Endothelial cell (in vitro differentiated cells): ENCODE measurements at regions not wholly inside any gene's neighbourhood (a gene's known extent, or its start where the extent isn't known, plus 50 kb on each side); places are given as distances from the start of the nearest gene placed in this dataset.

ENCODE experiments used
- DNase-seq: peaks from one replicate; pipeline ENCODE4 v3.0.0; 2021; ENCODE audit warnings: low spot score
- H3K27ac Mint-ChIP-seq: one replicate; pipeline ENCODE4 v1.8.0; 2021; ENCODE audit warnings: mixed read lengths, inconsistent platforms; ENCODE audit not compliant: unreplicated experiment
- H3K27me3 Mint-ChIP-seq: one replicate; pipeline ENCODE4 v1.8.0; 2021; ENCODE audit warnings: mild to moderate bottlenecking, moderate library complexity, mixed read lengths, inconsistent platforms; ENCODE audit not compliant: unreplicated experiment
- H3K36me3 Mint-ChIP-seq: one replicate; pipeline ENCODE4 v1.8.0; 2021; ENCODE audit warnings: mild to moderate bottlenecking, low read depth, mixed read lengths, inconsistent platforms; ENCODE audit not compliant: unreplicated experiment
- H3K4me1 Mint-ChIP-seq: one replicate; pipeline ENCODE4 v1.8.0; 2021; ENCODE audit warnings: mild to moderate bottlenecking, mixed read lengths, inconsistent platforms; ENCODE audit not compliant: unreplicated experiment
- H3K4me3 Mint-ChIP-seq: one replicate; pipeline ENCODE4 v1.8.0; 2021; ENCODE audit warnings: mild to moderate bottlenecking, mixed read lengths, inconsistent platforms; ENCODE audit not compliant: unreplicated experiment
- H3K9me3 Mint-ChIP-seq: one replicate; pipeline ENCODE4 v1.8.0; 2021; ENCODE audit warnings: mixed read lengths, inconsistent platforms; ENCODE audit not compliant: unreplicated experiment
- CTCF ChIP-seq: fragments of 200-600 bp; sonication (generic); IDR thresholded peaks from one replicate; pipeline ENCODE4 v1.5.0; 2021; ENCODE audit warnings: antibody characterized with exemption; ENCODE audit not compliant: unreplicated experiment

DNA sequence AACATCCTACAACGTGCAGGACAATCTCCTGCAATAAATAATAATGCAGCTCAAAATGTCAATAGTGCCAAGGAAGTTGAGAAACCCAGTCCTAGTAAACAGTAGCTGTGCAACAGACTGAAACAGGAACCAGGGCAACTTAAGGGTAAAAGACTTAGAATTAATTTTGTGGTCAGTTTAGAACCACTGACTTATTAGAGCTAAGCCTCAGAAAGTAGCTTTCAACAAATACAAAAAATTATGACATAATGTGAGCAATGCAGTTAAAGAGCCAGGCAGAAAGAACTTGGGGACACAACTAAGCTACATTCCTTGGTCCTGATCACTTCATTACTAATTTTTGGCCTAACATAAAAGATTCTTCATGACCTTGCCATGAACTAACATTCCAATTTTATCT is 195.4 kb downstream of the MACC1 start:
- no peak overlapping the region for H3K4me3 Mint-ChIP-seq
- H3K27me3 Mint-ChIP-seq: no peaks in the 10 kb centered on the region
- no peak for TF ChIP-seq CTCF
- no peaks in the 10 kb centered on the region for H3K36me3 Mint-ChIP-seq
- H3K27ac Mint-ChIP-seq: no peak overlapping the region
- DNase-seq: no peak
- H3K4me1 Mint-ChIP-seq: peaks cover 7% of the 10 kb centered on the region
- H3K9me3 Mint-ChIP-seq: no peaks in the 10 kb centered on the region

DNA sequence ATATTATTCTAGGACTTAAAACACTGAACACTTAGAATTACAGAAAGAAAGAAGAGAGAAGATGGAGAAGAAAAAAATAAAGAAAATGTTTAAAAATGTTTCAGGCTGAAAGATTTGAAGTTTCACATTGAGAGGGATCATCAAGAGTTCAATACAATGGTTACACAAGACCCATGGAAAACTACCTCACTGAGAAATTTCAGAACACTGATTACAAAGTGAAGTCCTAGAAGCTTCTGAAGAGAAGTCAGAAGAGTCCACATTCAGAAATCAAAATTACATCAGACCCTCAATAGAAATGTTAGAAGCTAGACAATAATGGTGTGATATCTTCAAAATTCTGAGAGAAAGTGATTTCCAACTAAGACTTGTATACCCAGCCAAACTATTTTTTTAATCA is 196.1 kb downstream of the MACC1 start:
- Mint-ChIP-seq H3K9me3 (no peaks in the 10 kb centered on the region), H3K36me3 (no peaks in the 10 kb centered on the region), H3K4me3 (no peak overlapping the region), H3K27ac (no peak overlapping the region), H3K27me3 (no peaks in the 10 kb centered on the region), H3K4me1 (peaks cover 7% of the 10 kb centered on the region)
- DNase-seq: no peak
- no peak for TF ChIP-seq CTCF

GRCh38 chr7:20019757-20020432 is 197.3 kb downstream of the MACC1 start:
- Mint-ChIP-seq H3K36me3 (no peaks in the 10 kb centered on the region), H3K9me3 (no peaks in the 10 kb centered on the region), H3K27ac (no peak overlapping the region), H3K4me3 (no peak overlapping the region), H3K27me3 (no peaks in the 10 kb centered on the region), H3K4me1 (peaks cover 7% of the 10 kb centered on the region)
- no peak for DNase-seq
- no peak for TF ChIP-seq CTCF

DNA sequence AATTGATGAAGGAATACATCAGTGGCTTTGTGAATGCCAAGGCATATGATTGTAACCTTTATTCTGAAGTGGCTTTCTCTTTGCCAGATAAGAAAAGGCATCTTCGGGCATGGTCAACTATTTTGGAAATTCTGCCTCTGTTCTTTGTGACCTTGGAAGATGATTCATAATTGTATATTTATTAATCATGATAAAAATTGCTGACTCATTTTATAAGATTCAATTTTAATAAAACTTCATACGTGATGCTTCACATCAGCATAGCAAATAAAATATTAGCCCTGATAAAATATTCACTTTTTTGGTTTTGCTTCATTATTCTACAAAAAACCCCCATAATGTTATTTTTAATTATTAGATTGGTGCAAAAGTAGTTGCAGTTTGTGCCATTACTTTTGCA is 200.5 kb downstream of the MACC1 start:
- Mint-ChIP-seq H3K9me3 (no peaks in the 10 kb centered on the region), H3K27ac (no peak overlapping the region), H3K27me3 (no peaks in the 10 kb centered on the region), H3K4me1 (peaks cover 7% of the 10 kb centered on the region), H3K36me3 (no peaks in the 10 kb centered on the region), H3K4me3 (no peak overlapping the region)
- DNase-seq: no peak
- no peak for TF ChIP-seq CTCF

- DNase-seq: no peak
- no peak overlapping the region for H3K27ac Mint-ChIP-seq
- TF ChIP-seq CTCF: no peak
- no peaks in the 10 kb centered on the region for H3K36me3 Mint-ChIP-seq
- H3K4me3 Mint-ChIP-seq: no peak overlapping the region
- H3K4me1 Mint-ChIP-seq: no peaks in the 10 kb centered on the region
- H3K27me3 Mint-ChIP-seq: no peaks in the 10 kb centered on the region
- H3K9me3 Mint-ChIP-seq: no peaks in the 10 kb centered on the region
These were observed 203.6 kb downstream of the MACC1 start for GRCh38 chr7:20013536-20013935.
